GM21619 (cell line): ENCODE measurements at regions not wholly inside any gene's neighbourhood (a gene's known extent, or its start where the extent isn't known, plus 50 kb on each side); places are given as distances from the start of the nearest gene placed in this dataset.

Experiments
- ATAC-seq: cut with Tn5 transposase; IDR thresholded peaks from one replicate; pipeline ENCODE4 v1.9.1; 2021; ENCODE audit not compliant: unreplicated experiment

DNA sequence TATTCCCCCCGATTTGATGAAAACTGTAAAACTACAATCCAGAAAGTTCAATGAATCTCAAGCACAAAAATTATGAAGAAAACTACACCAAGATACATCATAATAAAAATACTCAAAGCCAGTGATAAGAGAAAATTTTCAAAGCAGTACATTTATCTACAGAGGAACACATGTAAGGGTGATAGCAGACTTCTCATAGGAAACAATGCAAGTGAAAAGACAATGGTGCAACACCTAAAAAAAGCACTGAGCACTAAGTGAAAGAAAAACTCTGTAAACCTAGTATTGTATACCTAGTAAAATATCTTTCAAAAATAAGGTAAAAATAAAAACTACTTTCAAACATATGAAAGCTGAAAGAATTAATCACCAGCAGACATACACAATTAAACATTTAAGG, 76.1 kb upstream of the IRF2BP2 start:
- ATAC-seq = no peak

DNA sequence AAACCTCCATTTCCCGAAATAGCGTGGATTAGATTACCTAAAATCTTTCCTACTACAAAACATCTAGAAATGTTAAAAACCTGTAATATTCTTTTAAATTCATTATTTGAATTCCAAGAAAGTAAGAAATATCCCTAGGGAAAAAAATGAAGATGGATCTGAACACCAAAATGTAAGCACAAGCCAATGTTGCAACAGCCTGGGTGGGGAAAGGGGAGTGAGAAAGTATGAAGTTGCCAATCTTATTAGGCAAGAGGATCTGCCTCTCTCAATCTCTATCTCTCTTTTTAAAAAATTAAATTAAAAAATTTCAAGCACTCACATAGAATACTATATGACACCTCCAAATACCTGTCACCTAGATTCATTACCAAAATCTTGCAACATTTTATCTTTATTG, 74.9 kb upstream of the IRF2BP2 start:
- no peak for ATAC-seq

DNA sequence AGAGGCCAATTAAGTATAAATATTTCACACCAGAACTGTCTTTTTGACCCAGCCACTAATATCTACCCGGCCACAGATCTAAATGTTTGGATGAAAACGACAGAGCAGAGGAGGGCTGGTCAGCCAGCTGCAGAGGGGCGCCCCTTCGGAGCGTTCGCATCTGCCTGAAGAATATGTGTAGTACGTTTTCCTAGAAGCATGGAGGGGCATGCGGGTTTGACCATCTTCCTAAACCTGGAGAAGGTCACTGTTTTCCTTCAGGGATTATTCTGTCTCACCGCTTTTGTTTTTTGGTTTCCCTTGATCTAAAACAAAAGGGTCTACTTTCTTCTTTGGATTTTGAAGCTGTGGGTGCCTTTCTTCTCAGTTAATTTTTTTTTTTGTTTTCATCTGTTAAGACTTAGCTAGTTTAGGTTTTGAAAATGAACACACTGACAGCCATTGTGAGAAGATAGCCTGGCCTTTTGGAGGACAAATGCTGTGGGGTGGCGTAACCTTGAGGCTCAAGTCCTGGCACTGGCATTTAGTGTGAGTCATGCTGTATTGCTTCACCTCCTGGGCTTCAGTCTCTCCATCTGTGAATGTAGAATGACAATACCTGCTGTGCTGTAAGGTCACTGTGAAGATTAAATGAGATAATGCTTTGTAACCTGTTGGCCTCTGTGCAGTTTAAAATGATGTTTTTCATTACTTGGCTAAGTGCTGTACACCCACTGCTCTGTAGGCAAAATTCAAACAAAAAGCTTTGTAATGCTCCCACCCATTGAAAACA, 74.1 kb upstream of the IRF2BP2 start:
- ATAC-seq = no peak

DNA sequence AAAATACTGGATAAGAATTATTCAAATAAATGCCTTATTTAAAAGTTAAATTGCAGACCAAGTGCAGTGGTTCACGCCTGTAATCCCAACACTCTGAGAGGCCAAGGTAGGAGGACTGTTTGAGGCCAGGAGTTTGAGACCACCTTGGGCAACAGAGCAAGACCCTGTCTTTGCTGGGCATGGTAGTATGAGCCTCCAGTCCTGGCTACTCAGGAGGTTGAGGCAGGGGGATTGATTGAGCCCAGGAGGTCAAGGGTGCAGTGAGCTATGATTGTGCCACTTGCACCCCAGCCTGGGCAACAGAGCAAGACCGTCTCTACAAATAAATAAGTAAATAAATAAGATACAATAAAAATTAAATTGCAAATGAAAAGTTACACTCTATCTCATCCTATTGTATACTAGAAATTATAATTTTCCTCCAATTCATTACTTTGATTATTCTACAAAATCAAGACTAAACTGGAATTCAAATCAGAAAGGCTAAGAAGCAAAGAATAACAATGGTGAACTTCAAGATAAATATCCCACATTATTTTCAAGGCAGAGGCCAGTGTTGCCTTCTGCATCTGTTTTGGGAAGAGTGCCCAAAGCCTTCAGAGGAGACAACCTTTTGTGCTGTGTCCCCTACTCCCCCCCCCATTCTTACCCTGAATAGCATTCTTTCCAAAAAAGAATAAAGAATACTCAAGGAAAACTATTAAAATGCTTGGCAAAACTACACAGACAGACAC, 73.3 kb upstream of the IRF2BP2 start:
- ATAC-seq = no peak

DNA sequence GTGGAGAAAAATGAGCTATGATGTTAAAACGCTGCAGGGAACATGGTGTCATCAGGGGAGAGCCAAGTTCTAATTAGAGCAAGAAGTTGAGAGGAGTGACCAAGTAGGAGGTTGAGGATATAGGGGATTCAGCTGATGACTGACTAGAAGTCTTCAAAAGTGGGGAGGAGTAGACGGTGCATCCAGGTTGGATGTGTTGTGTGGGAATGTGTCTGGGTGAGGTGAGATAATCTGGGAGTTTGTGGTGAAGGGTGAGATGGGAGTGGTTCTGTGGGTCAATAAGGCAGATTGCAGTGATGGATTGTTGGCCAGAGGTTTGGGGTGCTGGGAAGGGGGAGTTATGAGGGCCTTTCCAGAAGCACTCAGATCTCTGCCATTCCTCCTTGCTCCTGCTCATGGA, 72.0 kb upstream of the IRF2BP2 start:
- no peak for ATAC-seq

DNA sequence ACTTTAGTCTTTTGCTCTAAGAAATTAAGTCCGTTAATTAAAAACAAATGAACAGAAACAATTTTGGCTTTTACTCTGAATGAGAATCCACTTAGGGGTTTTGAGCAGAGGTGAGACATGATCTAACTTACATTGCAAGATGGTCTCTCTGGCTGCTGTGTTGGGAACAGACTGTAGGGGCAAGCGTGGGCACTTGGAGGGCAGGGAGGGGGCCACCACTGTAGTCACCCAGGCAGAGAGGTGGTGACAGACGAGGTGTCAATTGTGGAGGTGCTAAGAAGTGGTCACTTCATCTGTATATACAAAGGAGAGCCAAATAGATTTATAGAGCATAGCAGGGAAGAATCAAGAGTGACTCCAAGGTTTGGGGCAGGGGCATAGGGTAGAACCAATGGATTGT, 71.1 kb upstream of the IRF2BP2 start:
- ATAC-seq = no peak

DNA sequence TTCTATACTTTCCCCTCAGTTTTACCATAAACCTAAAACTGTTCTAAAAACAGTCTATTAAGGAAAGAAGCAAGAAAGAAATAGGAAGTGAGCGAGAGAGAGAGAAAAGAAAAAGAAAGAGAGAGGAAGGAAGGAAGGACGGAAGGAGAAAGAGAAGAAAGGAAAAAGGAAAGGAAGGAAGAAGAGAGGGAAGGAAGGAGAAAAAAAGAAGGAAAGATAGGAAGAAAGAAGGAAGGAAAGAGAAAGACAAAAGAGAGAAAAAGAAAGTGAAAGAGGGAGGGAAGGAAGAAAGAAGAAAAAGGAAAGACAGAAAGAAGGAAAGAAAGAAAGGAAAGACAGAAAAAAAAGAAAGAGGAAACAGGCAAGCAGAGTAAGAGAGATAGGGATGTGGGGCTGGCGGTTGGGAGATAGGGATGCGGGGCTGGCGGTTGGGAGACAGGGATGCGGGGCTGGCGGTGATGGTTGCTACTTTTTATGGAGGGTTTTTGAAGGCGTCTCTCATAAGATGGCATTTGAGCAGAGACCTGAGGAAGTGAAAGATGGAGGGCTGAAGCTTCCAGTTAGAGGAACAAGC, 70.4 kb upstream of the IRF2BP2 start:
- no peak for ATAC-seq

DNA sequence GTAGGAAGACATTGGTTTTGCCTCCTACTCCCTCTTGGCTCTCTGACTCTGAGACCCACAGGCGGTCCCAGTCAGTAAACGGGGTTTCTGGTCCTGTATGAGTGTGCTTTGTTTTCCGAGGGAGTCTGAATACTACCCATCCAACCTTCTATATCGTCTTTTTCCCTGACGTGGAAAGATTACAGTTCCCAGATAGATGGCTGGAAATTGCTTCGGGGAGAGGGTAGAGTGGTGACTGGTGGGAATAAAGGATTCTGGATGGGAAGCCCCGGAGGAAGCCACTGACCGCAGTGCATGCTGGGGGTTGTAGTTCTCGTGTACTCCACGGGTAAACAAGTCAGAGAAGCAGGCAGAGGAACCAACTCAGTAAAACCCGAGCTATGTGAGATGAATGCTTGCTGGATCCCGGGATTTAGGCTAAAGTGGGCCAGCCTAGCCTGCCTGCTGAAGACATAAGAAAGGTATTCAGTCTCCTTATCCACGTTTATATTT, 66.2 kb upstream of the IRF2BP2 start:
- ATAC-seq = peak; percentile 78

DNA sequence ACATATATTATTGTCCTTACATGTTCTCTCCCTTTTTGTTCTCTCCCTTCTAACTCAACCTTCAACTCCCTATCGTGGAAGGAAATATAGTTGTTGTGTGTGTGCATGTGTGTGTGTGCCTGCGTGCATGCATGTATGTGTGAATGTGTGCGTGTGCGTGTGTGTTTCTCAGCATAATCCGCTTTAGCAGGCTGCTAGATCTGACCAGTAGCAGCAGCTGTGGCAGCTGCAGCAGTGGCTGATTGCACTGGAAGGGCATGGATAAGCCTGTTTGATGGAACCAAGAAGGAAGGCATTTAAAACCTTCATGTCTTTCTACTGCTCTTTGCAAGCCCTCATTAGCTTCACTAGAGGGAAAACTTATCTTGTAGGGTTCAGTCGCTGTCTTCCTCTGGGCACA, 65.6 kb upstream of the IRF2BP2 start:
- ATAC-seq = no peak

DNA sequence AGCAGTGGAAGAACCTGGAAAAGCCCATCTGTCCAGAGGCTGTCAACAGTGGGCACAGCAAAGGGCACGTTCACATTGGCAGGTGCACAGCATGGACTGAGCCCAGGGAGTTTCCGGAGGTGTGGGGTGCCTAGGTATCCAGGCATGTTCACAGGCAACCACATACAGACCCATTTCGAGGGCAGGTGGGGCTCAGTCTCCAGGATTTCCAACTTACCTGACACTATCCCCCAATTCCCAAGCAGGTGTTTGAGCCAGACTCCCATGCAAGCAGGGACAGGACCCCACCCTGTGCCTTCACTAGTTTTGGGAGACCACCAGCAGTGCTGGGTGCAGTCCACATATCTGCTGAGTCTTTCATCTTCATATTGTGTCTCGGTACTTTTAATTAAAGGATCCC, 65.0 kb upstream of the IRF2BP2 start:
- no peak for ATAC-seq

DNA sequence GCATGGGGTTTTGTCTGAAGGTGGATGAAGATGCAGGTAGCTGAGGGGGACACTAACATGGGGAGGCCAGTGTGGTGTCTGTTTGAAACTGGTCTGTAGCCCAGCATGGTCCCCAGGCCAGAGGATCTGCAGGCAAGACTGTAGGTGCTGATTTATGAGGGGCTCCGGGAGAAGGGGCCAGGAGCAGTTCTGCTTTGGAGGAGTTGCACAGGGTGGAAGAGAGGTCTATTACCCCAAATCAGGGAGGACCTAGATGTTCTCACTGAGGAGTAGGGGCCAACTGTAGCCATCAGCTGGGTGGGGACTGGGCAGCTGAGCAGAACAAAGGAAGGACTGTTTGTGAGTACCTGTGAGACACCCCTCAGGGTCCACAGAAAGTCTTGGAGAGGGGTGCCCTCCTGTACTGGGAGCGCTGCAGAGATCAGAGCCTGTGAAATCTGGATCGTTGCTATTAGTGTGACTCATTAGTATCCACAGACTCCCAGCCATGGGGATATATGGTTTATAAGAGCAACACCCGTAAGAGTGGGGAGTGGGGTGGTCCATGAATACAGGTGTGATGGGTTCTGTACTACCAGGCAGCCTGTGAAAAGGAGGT, 64.3 kb upstream of the IRF2BP2 start:
- ATAC-seq = no peak

DNA sequence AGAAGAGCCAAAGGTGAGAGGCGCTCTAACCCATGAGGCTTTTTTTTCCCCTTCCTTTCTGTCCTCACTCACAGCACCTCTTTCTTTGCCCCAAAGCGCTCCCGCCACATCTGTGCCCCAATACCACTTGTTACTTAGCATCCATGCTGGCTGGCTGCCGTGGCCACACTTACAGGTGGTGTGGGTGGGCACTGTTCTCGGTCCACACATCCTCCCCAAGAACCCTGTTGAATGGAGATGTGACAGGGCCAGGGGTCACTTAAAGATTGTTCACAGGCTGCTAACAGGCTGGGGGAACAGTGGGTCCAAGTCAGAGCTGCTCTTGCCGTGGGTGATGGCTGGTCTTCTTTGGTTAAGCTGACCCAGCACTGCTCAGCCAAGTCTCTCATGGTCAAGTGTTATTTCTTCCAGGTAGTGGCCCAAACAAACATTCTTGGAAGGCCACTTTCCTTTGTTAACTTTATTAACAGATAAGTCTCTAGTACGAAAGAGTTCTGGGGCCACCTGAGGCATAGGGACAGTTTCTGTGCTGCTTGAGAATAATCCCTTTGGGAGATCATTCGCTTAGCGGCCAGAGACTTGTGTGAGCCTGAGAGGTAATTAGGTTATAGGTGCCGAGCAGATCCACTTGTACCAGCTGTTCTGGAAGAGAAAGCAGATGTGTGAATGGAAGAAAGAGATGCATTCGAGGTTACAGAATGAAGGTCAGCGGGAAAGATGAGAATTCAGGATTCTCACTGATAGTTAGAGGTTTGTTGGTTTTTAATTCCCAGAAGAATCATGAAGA, 62.6 kb upstream of the IRF2BP2 start:
- no peak for ATAC-seq

DNA sequence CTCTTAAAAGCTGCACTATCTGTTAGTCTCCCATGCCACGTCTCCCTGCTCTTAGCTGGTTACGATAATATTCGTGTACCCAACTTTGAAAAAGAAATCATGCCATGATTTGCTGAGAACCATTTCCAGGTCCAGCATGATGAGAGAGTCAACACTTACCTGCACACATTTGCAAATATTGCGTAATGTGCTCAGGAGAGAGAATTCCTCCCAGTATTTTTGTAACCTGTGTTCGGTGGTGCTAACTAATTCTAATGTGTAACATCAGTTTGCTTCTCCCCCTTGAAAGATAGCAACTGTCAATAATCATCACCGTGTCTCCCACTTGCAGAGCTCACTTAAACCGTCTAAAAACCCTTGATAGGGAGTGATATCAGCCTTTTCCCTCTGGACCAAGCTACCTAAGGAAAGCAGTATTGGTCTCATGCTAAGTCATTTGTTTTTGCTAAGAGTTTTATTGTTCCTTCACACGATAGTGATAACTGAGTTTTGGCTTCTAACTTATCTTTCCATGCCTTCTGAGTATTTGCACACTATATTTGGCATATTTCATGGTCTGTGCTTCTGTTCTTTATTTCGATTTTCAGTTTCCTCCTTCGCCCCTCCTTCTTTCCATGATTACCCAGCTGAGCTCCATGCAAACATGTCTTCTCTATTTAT, 61.1 kb upstream of the IRF2BP2 start:
- ATAC-seq = no peak

DNA sequence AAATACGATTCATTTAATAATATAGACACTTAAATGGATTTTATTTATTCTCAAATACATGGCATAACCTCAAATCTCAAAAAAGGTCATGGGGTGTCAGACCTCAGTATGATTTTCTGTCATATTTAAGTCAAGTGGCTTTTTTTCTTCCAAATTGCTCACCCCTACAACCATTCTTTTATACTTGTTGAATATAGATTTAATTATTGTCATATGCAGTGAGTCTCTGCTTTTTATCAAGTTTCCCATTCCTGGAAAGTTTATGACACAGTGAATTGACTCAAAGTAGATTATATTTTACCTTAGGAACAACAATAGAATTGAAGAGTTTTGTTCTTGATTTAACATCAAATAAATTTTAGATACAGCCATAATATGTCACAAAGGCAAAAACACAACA, 59.5 kb upstream of the IRF2BP2 start:
- no peak for ATAC-seq

DNA sequence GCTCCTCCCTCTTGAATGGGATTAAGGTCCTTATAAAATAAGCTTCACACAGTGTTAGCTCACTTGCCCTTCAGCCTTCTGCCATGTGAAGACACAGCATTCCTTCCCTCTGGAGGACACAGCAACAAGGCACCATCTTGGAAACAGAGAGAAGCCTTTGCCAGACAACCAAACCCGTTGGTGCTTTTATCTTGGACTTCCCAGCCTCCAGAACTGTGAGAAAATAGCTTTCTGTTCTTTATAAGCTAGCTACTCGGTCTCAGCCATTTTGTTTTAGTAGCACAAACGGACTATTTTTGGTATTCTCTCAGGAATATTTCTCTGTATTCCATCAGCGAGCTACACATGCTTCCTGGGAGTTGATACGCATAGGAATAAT, 58.6 kb upstream of the IRF2BP2 start:
- ATAC-seq = no peak

DNA sequence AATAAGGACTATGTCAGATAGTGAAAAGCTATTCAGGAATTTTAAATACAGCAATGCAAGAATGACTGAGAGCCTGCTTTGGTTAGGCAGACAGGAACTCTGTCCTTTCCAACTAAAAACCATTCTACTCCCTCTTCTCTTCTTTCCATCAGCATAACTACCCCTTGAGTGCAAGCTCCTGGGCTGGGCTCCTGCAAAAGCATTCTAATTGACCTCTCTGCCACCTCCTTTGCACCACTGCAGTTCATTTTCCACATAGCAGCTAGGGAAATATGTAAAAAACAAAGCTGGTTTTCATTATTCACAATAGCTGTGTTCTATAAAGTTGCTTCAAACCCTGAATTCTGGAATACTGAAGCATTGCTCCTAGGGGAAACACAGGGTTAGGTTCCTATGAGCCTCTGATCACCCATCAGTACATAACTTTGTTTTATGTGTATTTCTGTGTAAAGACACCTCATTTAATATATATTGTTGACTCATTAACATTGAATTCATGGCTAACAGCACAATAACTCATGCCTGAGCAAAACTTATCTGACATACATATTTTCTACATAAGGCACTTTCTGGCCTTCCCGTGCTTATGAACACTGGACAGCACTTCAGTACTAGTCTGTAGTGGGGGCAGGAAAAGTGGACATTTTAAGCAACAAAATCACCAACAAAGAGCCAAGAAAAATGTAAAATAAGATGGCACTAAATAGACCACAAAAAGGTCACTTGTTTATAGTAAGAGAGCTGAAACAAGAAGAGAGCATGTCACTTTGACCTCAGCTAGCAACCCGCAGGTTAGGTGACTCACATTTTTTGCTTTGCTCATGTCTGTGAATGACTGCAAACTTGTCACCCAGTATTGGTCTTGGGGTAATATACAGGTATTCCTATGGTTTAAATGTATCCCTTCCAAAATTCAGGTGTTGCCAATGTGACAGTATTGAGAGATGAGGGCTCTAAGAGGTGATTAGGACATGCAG, 57.9 kb upstream of the IRF2BP2 start:
- no peak for ATAC-seq

DNA sequence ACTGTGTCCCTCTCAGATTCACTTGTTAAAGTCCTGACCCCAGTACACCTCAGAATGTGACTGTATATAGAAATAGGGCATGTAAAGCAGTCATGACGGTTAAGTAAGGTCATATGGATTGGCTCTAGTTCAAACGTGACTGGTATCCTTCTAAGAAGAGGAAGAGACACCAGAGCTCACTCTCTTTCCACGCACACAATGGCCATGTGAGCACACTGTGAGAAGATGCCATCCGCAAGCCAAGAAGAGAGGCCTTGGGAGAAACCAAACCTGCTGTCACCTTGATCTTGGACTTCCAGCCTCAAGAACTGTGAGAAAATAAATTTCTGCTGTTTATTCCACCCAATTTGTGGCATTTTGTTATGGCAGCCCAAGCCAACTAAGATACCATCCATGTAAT, 56.8 kb upstream of the IRF2BP2 start:
- ATAC-seq = no peak

DNA sequence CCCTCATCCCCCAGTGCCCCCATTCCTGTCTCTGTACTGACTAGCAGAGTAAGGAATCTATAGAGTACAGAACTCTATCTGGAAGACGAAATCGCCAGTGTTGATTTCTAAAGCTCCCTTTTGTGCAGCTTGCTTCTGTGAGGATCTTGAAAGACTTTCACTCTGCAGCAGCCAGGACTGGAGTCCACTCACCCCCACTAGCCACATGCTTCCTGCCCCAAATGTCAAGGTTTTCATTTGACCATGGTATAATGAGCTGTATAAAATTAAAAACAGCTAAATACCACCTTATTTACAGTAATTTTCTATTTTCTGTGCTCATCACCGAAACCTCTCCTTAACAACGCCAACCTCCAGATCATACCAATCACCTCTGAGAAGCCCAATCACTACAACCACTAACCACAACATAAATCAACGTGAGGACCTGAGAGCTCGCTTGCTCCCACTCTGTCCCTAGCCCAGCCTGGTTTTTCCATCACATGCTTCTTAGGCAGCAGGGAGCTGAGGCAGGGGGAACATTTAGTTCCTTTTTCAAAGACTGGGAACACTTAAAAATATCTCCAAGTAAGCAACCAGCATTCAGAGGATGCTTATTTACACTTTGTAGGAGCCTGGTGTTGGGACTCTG, 56.1 kb upstream of the IRF2BP2 start:
- no peak for ATAC-seq

DNA sequence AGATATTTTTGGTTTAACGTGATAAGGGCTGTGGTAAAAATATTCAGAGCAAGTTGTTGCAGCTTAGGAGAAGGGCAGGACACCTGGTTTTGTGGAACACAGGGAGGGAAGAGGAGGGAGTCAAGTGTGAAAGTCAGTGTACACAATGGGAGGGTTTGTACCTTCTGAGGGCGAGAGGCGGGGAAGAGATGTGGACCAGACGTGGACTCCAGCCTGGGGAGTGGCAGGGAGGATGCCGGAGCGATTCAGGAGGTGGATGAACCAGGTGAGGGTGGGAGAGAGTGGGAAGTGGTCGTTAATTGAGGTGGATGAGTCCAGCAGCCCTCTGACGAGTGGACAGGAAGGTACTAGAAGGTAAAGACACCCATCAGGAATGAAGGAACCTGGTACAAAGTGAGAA, 52.2 kb upstream of the IRF2BP2 start:
- no peak for ATAC-seq
